HG03039 (cell line): ENCODE measurements at regions not wholly inside any gene's neighbourhood (a gene's known extent, or its start where the extent isn't known, plus 50 kb on each side); places are given as distances from the start of the nearest gene placed in this dataset.

Experiments
- ATAC-seq: cut with Tn5 transposase; IDR thresholded peaks from one replicate; pipeline ENCODE4 v1.9.1; 2021; ENCODE audit warnings: mild to moderate bottlenecking, moderate library complexity; ENCODE audit not compliant: unreplicated experiment

DNA sequence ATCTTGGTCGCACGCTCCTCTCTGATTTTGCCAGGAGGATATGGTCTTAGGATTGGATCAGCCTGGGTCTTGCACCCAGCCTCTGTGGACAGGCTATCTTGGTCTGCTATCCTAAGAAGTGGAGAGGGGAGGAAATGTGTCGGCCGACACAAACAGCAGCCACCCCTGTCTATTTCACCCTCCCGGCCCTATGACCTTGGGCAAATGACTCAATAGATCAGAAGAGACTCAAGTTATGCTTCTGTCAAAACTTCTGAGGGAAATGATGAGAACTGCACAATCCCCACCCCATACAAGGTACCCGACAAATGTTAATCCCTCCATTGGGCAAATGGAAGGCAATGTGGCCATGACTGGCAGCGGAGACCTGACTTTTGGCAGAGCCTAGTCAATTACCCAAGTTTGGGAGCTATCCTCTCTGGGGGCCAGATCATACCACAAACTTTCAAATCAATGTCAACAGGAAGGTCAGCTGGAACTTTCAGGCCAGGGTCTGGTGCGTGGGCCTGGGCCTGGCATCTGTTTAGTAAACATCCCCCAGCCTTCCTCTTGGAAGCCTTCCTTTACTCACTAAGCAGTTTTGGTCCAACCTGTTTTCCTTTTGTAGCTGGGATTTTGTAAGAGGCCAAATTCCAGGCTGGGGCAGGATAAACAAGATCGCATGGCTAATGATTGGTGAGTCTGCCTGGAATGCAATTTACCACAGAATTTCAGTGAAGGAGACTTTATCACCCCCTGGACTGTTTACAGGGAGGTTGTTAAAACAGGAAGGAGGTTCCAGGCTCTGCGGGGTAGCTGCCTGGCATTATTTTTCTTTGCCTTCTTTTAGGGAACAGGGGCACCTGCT lies 64.2 kb upstream of the CPEB4 start:
- no peak for ATAC-seq

GRCh38 chr5:173825215-173825865 lies 62.8 kb upstream of the CPEB4 start:
- no peak for ATAC-seq

GRCh38 chr5:173826086-173826427 lies 62.1 kb upstream of the CPEB4 start:
- ATAC-seq: no peak

- ATAC-seq: no peak
Observed at GRCh38 chr5:173826428-173827350, 61.5 kb upstream of the CPEB4 start.

DNA sequence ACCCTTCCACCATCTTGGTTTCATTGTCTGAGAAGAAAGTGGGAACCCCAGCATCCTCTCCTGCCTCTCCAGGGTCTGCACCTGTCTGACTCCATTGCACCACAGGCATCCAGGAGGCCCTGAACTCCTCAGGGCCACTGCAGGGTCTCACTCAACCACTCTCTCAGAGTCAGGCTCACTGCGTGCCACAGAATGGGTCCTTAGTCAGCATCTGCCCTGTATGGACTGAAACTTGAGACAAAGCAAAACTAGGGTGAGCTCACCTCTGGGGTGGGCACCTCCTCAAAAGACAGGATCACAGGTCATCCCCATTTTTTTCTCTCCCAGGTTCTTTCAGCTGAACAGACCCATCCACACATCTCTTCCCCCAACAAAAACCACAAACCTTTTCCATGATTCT lies 59.2 kb upstream of the CPEB4 start:
- no peak for ATAC-seq

- no peak for ATAC-seq
Observed at GRCh38 chr5:173829826-173830225, 58.3 kb upstream of the CPEB4 start.

GRCh38 chr5:173830421-173830820 lies 57.7 kb upstream of the CPEB4 start:
- no peak for ATAC-seq

- no peak for ATAC-seq
Observed at GRCh38 chr5:173831196-173831914, 56.8 kb upstream of the CPEB4 start.

DNA sequence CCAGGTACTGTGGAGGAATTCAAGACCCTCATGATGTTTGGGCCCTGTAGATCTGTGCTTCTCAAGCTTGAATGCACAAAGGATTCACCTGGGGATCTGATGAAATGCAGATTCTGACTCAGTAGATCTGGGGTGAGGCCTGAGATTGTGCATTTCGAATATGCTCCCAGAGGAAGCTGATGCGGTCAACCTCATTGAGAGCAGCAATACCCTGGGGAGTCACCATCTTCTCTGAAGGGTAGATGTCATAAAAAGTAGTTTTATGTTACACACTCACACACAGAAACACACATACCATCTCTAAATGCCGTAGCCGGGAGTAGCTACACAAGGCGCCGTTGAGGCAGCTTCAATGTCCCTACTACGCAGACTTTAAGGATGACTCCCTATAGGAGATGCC lies 55.8 kb upstream of the CPEB4 start:
- no peak for ATAC-seq

GRCh38 chr5:173833196-173833985 lies 54.8 kb upstream of the CPEB4 start:
- no peak for ATAC-seq

DNA sequence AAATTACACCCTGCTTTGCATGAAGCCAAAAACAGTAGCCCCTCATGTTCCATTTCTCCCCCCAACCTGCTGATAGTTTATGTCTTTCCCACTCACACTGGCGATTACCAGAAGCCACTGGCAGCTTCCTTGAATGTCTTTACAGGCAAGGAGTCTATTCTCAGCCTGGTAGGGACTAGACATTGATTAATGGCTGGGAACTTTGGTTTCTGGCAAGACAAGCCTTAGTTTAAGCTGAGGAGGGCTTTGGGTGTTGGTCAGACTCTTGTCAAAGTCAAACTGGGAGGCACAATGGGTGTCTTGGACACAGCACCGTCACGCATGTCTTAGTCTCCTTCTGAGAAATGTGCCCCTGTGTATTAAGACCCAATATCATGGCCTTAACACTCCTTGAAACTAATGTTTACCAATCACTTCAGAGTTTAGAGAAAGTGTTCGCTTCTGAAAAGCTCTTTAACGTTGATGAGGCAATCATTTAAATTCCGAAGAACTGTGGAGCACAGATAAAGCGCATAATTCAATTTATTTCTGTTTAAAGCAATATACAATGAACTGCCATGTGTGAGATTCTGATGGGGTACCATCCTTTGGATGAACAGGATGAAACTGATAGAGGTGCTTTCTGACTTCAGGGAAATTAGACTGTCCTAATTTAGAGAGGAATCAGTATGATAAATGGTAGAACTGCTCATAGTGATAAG lies 53.9 kb upstream of the CPEB4 start:
- no peak for ATAC-seq

GRCh38 chr5:173835131-173835530 lies 53.0 kb upstream of the CPEB4 start:
- no peak for ATAC-seq

- no peak for ATAC-seq
Observed at GRCh38 chr5:173835661-173836060, 52.5 kb upstream of the CPEB4 start.

DNA sequence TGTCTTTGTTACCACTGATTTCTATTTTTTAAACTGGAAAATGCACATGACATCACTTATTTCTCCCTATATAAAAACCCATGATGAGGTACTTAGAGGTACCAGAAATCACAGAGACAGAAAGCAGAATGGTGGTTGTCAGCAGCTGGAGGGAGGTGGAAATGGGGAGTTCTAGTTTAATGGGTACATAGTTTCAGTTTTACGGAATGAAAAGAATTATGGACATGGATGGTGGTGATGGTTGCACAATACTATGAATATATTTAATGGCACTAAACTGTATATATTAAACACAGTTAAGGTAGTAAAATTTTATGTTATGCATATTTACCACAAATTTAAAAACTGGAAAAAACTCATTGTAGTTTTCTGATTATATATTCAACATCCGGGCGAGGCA lies 50.5 kb upstream of the CPEB4 start:
- ATAC-seq: no peak
